ENCODE measurements at regions not wholly inside any gene's neighbourhood (a gene's known extent, or its start where the extent isn't known, plus 50 kb on each side); places are given as distances from the start of the nearest gene placed in this dataset.

DNA sequence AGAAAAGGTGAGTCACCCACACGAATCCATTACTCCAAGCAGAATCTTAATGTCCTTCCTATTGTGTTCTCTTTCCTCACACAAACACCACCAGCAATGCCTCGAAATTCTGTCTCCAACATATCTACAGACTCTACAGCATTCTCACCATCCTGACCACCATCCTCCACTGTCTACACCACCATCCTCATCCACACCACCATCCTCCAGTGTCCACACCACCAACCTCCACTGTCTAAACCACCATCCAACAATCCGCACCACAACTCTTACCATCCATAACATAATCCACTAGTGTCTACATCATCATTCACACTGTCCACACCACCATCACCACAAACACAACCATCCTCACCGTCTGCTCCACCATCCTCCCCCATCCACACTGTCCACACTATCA is 121.6 kb upstream of the ALKAL2 start:
- TF ChIP-seq, protein P1, sequence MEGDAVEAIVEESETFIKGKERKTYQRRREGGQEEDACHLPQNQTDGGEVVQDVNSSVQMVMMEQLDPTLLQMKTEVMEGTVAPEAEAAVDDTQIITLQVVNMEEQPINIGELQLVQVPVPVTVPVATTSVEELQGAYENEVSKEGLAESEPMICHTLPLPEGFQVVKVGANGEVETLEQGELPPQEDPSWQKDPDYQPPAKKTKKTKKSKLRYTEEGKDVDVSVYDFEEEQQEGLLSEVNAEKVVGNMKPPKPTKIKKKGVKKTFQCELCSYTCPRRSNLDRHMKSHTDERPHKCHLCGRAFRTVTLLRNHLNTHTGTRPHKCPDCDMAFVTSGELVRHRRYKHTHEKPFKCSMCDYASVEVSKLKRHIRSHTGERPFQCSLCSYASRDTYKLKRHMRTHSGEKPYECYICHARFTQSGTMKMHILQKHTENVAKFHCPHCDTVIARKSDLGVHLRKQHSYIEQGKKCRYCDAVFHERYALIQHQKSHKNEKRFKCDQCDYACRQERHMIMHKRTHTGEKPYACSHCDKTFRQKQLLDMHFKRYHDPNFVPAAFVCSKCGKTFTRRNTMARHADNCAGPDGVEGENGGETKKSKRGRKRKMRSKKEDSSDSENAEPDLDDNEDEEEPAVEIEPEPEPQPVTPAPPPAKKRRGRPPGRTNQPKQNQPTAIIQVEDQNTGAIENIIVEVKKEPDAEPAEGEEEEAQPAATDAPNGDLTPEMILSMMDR (IDR thresholded peaks at IDR 0.05 in 2 of 3, conservative IDR thresholded peaks at IDR 0.05 in 1 of 3; ENCODE audit: control insufficient read depth in 2 of 3, extremely low read depth in 1 of 3, insufficient read depth in 1 of 3, low read depth in 3 of 3, low read length in 3 of 3), result no peak
- no peak for TF ChIP-seq EZH2 (IDR thresholded peaks at IDR 0.05; ENCODE audit: borderline replicate concordance, control insufficient read depth, low read depth, low read length)
- no peak for TF ChIP-seq POLR2A (IDR thresholded peaks at IDR 0.05; ENCODE audit: low read depth, low read length)
- TF ChIP-seq CREB1 (IDR thresholded peaks at IDR 0.05; ENCODE audit: low read depth), result no peak
- no peak for TF ChIP-seq TARDBP (IDR thresholded peaks at IDR 0.05; ENCODE audit: borderline replicate concordance)

Data from GM12878 (cell line).